ENCODE measurements at regions not wholly inside any gene's neighbourhood (a gene's known extent, or its start where the extent isn't known, plus 50 kb on each side); places are given as distances from the start of the nearest gene placed in this dataset.

DNA sequence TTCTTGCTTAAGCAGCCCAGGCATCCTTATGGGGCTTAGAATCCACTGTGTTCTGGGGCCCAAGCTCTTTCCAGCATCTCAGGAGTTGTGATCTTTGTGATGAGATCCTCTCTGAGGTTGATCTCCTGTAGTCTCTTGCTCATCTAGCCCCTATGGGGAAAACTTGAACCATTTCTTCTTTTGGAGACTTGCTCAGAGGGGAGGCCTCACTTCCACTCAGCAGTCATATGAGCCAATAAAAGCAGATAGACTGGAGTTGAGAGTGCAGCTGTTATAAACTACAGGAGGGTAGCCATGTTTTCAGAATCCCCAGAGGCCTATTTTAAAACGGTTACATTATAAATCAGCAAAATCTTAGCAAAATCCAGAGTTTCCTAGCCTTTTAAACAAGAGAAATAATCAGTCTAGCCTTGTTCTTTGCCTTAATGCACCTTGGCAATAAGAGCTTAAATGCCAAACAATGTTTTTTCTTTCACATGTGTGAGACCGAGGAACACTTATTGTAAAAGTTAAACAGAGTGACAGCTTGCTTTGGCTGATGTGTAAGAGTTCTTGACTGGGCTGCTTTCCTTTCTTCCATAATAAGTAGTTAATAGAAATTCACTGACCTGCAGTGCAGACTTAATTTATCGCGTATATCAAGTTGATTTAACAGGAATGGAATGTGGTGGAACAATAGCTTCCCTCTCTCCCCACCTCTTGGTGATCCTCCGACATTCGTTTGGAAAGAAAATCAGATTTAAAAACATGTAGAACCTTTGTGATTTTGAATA lies 168.3 kb downstream of the NEDD1 start:
- no peak for TF ChIP-seq EZH2 (optimal IDR thresholded peaks at IDR 0.05; ENCODE audit: low read depth, low read length)
- TF ChIP-seq, protein P1, sequence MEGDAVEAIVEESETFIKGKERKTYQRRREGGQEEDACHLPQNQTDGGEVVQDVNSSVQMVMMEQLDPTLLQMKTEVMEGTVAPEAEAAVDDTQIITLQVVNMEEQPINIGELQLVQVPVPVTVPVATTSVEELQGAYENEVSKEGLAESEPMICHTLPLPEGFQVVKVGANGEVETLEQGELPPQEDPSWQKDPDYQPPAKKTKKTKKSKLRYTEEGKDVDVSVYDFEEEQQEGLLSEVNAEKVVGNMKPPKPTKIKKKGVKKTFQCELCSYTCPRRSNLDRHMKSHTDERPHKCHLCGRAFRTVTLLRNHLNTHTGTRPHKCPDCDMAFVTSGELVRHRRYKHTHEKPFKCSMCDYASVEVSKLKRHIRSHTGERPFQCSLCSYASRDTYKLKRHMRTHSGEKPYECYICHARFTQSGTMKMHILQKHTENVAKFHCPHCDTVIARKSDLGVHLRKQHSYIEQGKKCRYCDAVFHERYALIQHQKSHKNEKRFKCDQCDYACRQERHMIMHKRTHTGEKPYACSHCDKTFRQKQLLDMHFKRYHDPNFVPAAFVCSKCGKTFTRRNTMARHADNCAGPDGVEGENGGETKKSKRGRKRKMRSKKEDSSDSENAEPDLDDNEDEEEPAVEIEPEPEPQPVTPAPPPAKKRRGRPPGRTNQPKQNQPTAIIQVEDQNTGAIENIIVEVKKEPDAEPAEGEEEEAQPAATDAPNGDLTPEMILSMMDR (IDR thresholded peaks at IDR 0.05; ENCODE audit: low read length), result no peak

Measured in MM.1S (cell line).